ENCODE measurements at regions not wholly inside any gene's neighbourhood (a gene's known extent, or its start where the extent isn't known, plus 50 kb on each side); places are given as distances from the start of the nearest gene placed in this dataset.

GRCh38 chr1:88441022-88441421 is 243.1 kb upstream of the PKN2 start:
- no peak for DNase-seq (ENCODE audit: low spot score in 2 of 2)
- no peaks in the 10 kb centered on the region for H3K36me3 ChIP-seq
- WGBS, 2 donors = 87 to 89% methylated on average over 2 of the region's 2 CpGs
- peaks cover 0 to 20% (median 0%) of the 10 kb centered on the region in 4 donors for H3K9me3 ChIP-seq
- no peak overlapping the region for H3K4me3 ChIP-seq
- no peaks in the 10 kb centered on the region for H3K27me3 ChIP-seq
- TF ChIP-seq CTCF (IDR thresholded peaks at IDR 0.05) = no peak
- no peak for TF ChIP-seq EP300 (IDR thresholded peaks at IDR 0.05)
- TF ChIP-seq POLR2A (IDR thresholded peaks at IDR 0.05) = no peak
- H3K27ac ChIP-seq = no peak overlapping the region
- no peaks in the 10 kb centered on the region for H3K4me1 ChIP-seq

GRCh38 chr1:88451856-88452255 is 232.2 kb upstream of the PKN2 start:
- DNase-seq (ENCODE audit: low spot score in 2 of 2) = no peak
- no peaks in the 10 kb centered on the region for H3K27me3 ChIP-seq
- H3K9me3 ChIP-seq = no peaks in the 10 kb centered on the region
- H3K27ac ChIP-seq = peak overlapping the region in 2 of 4 donors; percentile 42 to 65
- peak in 1 of 2 donors; percentile 17 for TF ChIP-seq EP300 (IDR thresholded peaks at IDR 0.05)
- TF ChIP-seq CTCF (IDR thresholded peaks at IDR 0.05) = no peak
- peaks cover 0 to 3% (median 0%) of the 10 kb centered on the region in 4 donors for H3K4me1 ChIP-seq
- no peaks in the 10 kb centered on the region for H3K36me3 ChIP-seq
- no peak overlapping the region for H3K4me3 ChIP-seq

GRCh38 chr1:88453295-88453694 is 230.8 kb upstream of the PKN2 start:
- DNase-seq (ENCODE audit: low spot score in 2 of 2) = no peak
- Histone ChIP-seq H3K36me3 (no peaks in the 10 kb centered on the region), H3K9me3 (no peaks in the 10 kb centered on the region), H3K4me3 (no peak overlapping the region), H3K27ac (no peak overlapping the region), H3K4me1 (peaks cover 0 to 3% (median 0%) of the 10 kb centered on the region in 4 donors), H3K27me3 (no peaks in the 10 kb centered on the region)
- 92 to 94% methylated on average over 7 of the region's 7 CpGs for WGBS, 2 donors
- no peak for TF ChIP-seq POLR2A (IDR thresholded peaks at IDR 0.05)
- no peak for TF ChIP-seq CTCF (IDR thresholded peaks at IDR 0.05)
- no peak for TF ChIP-seq EP300 (IDR thresholded peaks at IDR 0.05)

GRCh38 chr1:88454781-88455180 is 229.3 kb upstream of the PKN2 start:
- no peak for TF ChIP-seq EP300 (IDR thresholded peaks at IDR 0.05)
- TF ChIP-seq POLR2A (IDR thresholded peaks at IDR 0.05) = no peak
- TF ChIP-seq CTCF (IDR thresholded peaks at IDR 0.05) = no peak
- no peak overlapping the region for H3K27ac ChIP-seq
- no peak overlapping the region for H3K4me3 ChIP-seq
- no peaks in the 10 kb centered on the region for H3K27me3 ChIP-seq
- 73 to 81% methylated on average over 4 of the region's 4 CpGs for WGBS, 2 donors
- peaks cover 0 to 3% (median 0%) of the 10 kb centered on the region in 4 donors for H3K4me1 ChIP-seq
- no peak for DNase-seq (ENCODE audit: low spot score in 2 of 2)
- H3K9me3 ChIP-seq = no peaks in the 10 kb centered on the region
- H3K36me3 ChIP-seq = no peaks in the 10 kb centered on the region

- Histone ChIP-seq H3K27ac (no peak overlapping the region), H3K36me3 (no peaks in the 10 kb centered on the region), H3K27me3 (no peaks in the 10 kb centered on the region), H3K9me3 (no peaks in the 10 kb centered on the region), H3K4me1 (peaks cover 0 to 3% (median 0%) of the 10 kb centered on the region in 4 donors), H3K4me3 (no peak overlapping the region)
- no peak for DNase-seq (ENCODE audit: low spot score in 2 of 2)
- TF ChIP-seq POLR2A (IDR thresholded peaks at IDR 0.05) (no peak), EP300 (IDR thresholded peaks at IDR 0.05) (no peak), CTCF (IDR thresholded peaks at IDR 0.05) (no peak)
- WGBS, 2 donors = 67 to 70% methylated on average over 9 of the region's 9 CpGs
Measured at GRCh38 chr1:88455621-88456256, 228.3 kb upstream of the PKN2 start.
